MCF 10A (cell line): ENCODE measurements at regions not wholly inside any gene's neighbourhood (a gene's known extent, or its start where the extent isn't known, plus 50 kb on each side); places are given as distances from the start of the nearest gene placed in this dataset.

ENCODE experiments used
- BruUV-seq: library from RNA; stranded (reverse); fragments of 400-500 nt; replicated peaks from 2 replicates; lab custom pipeline; 2021; lab: Mats Ljungman, UMichigan
- CTCF ChIA-PET: fragments of 300-600 bp; sonication (Branson Sonifier 250); formaldehyde crosslinking; extraction: SDS; loops from one replicate; lab custom pipeline; 2021; ENCODE audit warnings: antibody characterized with exemption, inconsistent platforms; lab: Yijun Ruan, JAX
- POLR2A ChIA-PET: fragments of 300-600, 350-650 bp; sonication (Branson Sonifier 250); formaldehyde crosslinking; extraction: SDS; loops from one replicate; lab custom pipeline; 2020; ENCODE audit warnings: antibody characterized with exemption, inconsistent platforms; lab: Yijun Ruan, JAX
- DNase-seq: peaks from one replicate; pipeline ENCODE4 v3.0.0-alpha.2; 2018; ENCODE audit not compliant: unreplicated experiment
- H3K27ac Mint-ChIP-seq: one replicate; pipeline ENCODE4 v1.8.0; 2022; ENCODE audit warnings: mild to moderate bottlenecking, low read depth, mixed read lengths; ENCODE audit not compliant: unreplicated experiment
- H3K27me3 Mint-ChIP-seq: one replicate; pipeline ENCODE4 v1.8.0; 2022; ENCODE audit warnings: mixed read lengths; ENCODE audit not compliant: insufficient read depth, unreplicated experiment
- H3K36me3 Mint-ChIP-seq: one replicate; pipeline ENCODE4 v1.8.0; 2022; ENCODE audit warnings: mild to moderate bottlenecking, moderate library complexity, mixed read lengths; ENCODE audit not compliant: insufficient read depth, unreplicated experiment
- H3K4me1 Mint-ChIP-seq: one replicate; pipeline ENCODE4 v1.8.0; 2022; ENCODE audit warnings: mixed read lengths; ENCODE audit not compliant: insufficient read depth, unreplicated experiment
- H3K4me3 Mint-ChIP-seq: one replicate; pipeline ENCODE4 v1.8.0; 2022; ENCODE audit warnings: mild to moderate bottlenecking, moderate library complexity, mixed read lengths; ENCODE audit not compliant: unreplicated experiment
- H3K9me3 Mint-ChIP-seq: one replicate; pipeline ENCODE4 v1.8.0; 2022; ENCODE audit warnings: mixed read lengths; ENCODE audit not compliant: unreplicated experiment
- intact Hi-C: fragments of 100-400 bp; cut with micrococcal nuclease; formaldehyde crosslinking; loops from 2 replicates; pipeline ENCODE4 v1.14.1; 2022
- TF ChIP-seq, protein P1 (sequence below): fragments of 200-600 bp; IDR thresholded peaks from one replicate; pipeline ENCODE4 v1.8.0; 2022; ENCODE audit warnings: antibody characterized with exemption, mild to moderate bottlenecking; ENCODE audit not compliant: unreplicated experiment

DNA sequence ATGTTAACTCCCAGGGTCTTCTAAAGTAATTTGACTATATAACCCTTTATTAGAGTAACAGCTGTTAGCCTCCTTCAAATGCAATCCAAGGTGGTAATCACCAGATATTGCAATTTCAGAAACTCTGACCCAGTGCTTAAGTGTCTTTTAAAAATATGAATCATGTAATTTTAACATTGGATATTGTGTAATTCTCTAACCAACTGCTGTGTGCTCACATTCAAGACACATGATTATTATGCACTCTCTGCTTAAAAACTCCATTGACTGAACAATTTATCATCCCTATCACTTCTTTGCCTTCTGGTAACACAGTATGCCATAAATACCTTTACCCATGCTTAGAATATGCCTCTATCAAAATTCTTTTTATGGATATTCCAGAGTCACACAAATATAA lies 537.4 kb upstream of the RGS18 start:
- CTCF ChIA-PET, result no interaction called here
- no peak overlapping the region for H3K4me3 Mint-ChIP-seq

DNA sequence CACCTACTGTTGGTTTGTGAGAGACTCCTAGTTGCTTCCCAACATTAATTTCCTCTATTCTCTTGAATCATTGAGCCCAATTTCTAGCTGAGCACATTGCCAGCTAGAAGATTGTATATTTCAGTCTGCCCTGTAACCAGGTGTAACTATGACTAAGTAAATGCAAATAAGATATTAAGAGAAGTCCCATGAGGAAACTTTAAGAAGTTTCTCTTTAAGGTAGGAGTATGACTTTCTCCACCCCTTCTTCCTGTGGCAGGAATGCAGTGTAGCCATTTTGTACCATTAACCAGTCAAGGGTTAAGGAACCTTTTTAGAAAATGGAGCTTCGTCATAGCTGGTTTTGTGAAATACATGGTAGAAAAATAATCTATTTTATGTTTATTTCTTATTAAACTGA lies 534.2 kb upstream of the RGS18 start:
- intact Hi-C loops, result no loop called here
- ChIA-PET CTCF (no interaction called here), POLR2A (interaction anchor here (0.9 to 1.4 kb wide), 2 partner anchors 21 to 71 kb away, joined by 3 read pairs; no protein-coding TSS in a partner anchor)
- Mint-ChIP-seq H3K4me3 (no peak overlapping the region), H3K27me3 (no peaks in the 10 kb centered on the region), H3K9me3 (no peaks in the 10 kb centered on the region), H3K36me3 (no peaks in the 10 kb centered on the region), H3K4me1 (no peaks in the 10 kb centered on the region), H3K27ac (no peak overlapping the region)
- no peak for DNase-seq
- TF ChIP-seq, protein P1, sequence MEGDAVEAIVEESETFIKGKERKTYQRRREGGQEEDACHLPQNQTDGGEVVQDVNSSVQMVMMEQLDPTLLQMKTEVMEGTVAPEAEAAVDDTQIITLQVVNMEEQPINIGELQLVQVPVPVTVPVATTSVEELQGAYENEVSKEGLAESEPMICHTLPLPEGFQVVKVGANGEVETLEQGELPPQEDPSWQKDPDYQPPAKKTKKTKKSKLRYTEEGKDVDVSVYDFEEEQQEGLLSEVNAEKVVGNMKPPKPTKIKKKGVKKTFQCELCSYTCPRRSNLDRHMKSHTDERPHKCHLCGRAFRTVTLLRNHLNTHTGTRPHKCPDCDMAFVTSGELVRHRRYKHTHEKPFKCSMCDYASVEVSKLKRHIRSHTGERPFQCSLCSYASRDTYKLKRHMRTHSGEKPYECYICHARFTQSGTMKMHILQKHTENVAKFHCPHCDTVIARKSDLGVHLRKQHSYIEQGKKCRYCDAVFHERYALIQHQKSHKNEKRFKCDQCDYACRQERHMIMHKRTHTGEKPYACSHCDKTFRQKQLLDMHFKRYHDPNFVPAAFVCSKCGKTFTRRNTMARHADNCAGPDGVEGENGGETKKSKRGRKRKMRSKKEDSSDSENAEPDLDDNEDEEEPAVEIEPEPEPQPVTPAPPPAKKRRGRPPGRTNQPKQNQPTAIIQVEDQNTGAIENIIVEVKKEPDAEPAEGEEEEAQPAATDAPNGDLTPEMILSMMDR, result no peak
- no TSS peak for BruUV-seq

More for the DNA sequence above, 537.4 kb upstream of the RGS18 start:
- POLR2A ChIA-PET, result no interaction called here
- TF ChIP-seq, protein P1, result no peak
- peak; percentile 15 for DNase-seq
- Mint-ChIP-seq H3K36me3 (no peaks in the 10 kb centered on the region), H3K27ac (no peak overlapping the region), H3K9me3 (no peaks in the 10 kb centered on the region), H3K27me3 (no peaks in the 10 kb centered on the region), H3K4me1 (no peaks in the 10 kb centered on the region)
- no TSS peak for BruUV-seq
- intact Hi-C loops, result no loop called here

DNA sequence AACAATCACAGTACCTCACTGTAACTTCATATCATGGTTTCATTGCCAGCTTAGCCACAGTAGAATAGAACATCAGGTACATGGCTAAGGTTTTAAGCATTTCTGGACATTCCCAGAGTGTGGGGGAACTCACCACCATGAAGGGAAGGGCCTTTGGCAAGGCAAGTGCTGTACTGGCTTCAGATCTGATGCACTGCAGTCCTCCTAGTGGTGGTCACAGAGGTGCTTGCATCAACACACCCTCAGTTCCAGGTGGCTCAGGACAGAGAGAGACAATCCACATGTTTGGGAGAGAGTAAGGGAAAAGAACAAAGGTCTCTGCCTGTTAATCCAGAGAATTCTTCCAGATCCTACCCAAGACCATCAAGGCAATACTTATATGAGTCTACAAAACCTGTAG lies 528.4 kb upstream of the RGS18 start:
- Mint-ChIP-seq H3K4me3 (no peak overlapping the region), H3K9me3 (peaks cover 7% of the 10 kb centered on the region), H3K27ac (no peak overlapping the region), H3K36me3 (no peaks in the 10 kb centered on the region), H3K4me1 (no peaks in the 10 kb centered on the region), H3K27me3 (no peaks in the 10 kb centered on the region)
- no TSS peak for BruUV-seq
- TF ChIP-seq, protein P1, result no peak
- ChIA-PET CTCF (no interaction called here), POLR2A (no interaction called here)
- intact Hi-C loops, result no loop called here
- no peak for DNase-seq

DNA sequence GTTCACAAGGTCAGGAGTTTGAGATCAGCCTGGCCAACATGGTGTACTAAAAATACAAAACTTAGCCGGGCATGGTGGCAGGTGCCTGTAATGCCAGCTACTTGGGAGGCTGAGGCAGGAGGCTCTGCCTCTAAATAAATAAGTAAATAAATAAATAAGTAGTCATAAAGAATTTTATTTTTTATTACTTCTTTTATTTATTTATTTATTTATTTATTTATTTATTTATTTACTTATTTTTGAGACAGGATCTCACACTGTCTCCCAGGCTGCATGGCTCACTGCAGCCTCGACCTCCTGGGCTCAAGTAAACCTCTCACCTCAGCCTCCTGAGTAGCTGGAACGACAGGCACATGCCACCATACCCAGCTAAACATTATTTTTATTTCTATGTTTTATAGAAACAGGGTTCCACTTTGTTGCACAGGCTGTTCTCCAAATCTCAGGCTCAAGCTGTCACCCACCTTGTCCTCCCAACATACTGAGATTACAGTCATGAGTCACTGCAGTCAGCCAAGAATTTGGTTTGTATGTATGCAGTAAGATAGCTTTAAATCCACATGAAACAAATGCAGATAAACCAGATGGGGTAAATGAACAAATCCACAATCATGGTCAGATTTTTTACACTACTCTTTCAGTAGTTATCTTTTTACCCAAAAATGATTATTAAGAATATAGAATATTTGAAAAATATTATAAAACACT lies 523.3 kb upstream of the RGS18 start:
- ChIA-PET CTCF (no interaction called here), POLR2A (interaction anchor here (0.6 kb wide), 1 partner anchor 345 kb away, joined by 3 read pairs; no protein-coding TSS in a partner anchor)
- intact Hi-C loops, result no loop called here
- Mint-ChIP-seq H3K4me3 (no peak overlapping the region), H3K4me1 (no peaks in the 10 kb centered on the region), H3K27ac (no peak overlapping the region), H3K27me3 (no peaks in the 10 kb centered on the region), H3K9me3 (peaks cover 7% of the 10 kb centered on the region), H3K36me3 (no peaks in the 10 kb centered on the region)
- no TSS peak for BruUV-seq
- DNase-seq, result no peak
- TF ChIP-seq, protein P1, result no peak
